Thymus (tissue), 11 donors: ENCODE measurements at regions not wholly inside any gene's neighbourhood (a gene's known extent, or its start where the extent isn't known, plus 50 kb on each side); places are given as distances from the start of the nearest gene placed in this dataset.
"Not testable (repeated sequence)": the region's sequence is repeated elsewhere in the genome, so short reads cannot be mapped to it uniquely, and the experiment has no call there.

Source experiments
- DNase-seq, 9 donors: peaks; one replicate each; pipeline ENCODE4 v3.0.0-alpha.2; 2013; ENCODE audit warnings: low spot score in 9 of 9, low read depth in 6 of 9, missing footprints in 1 of 9
- H3K27ac ChIP-seq, 2 donors: one replicate each; pipeline ENCODE4 v1.5.1; 2013; ENCODE audit warnings: control low read depth in 1 of 2, low read depth in 1 of 2, low read length in 1 of 2, mild to moderate bottlenecking in 1 of 2, moderate library complexity in 1 of 2
- H3K27me3 ChIP-seq, 2 donors: one replicate each; pipeline ENCODE4 v1.5.1; 2013; ENCODE audit warnings: low read length in 1 of 2; ENCODE audit not compliant: control insufficient read depth in 2 of 2, insufficient read depth in 1 of 2
- H3K36me3 ChIP-seq, 2 donors: one replicate each; pipeline ENCODE4 v1.5.1; 2013; ENCODE audit warnings: low read length in 1 of 2, mild to moderate bottlenecking in 1 of 2, moderate library complexity in 1 of 2; ENCODE audit not compliant: control insufficient read depth in 2 of 2, insufficient read depth in 2 of 2
- H3K4me1 ChIP-seq, 2 donors: one replicate each; pipeline ENCODE4 v1.5.1; 2013; ENCODE audit warnings: low read length in 2 of 2; ENCODE audit not compliant: control insufficient read depth in 2 of 2, insufficient read depth in 2 of 2
- H3K4me3 ChIP-seq, 2 donors: one replicate each; pipeline ENCODE4 v1.5.1; 2013; ENCODE audit warnings: low read length in 2 of 2, control low read depth in 1 of 2, mild to moderate bottlenecking in 1 of 2
- H3K9me3 ChIP-seq, 2 donors: one replicate each; pipeline ENCODE4 v1.5.1; 2013; ENCODE audit warnings: low read length in 1 of 2, mild to moderate bottlenecking in 1 of 2; ENCODE audit not compliant: control insufficient read depth in 2 of 2, insufficient read depth in 1 of 2
- WGBS: extraction: QIAGEN DNeasy Blood & Tissue Kit; methylation state at CpG from one replicate; pipeline ENCODE4 v1.1.7; 2013; 5-methylcytosine and 5-hydroxymethylcytosine counted together
- donor health status: healthy.

DNA sequence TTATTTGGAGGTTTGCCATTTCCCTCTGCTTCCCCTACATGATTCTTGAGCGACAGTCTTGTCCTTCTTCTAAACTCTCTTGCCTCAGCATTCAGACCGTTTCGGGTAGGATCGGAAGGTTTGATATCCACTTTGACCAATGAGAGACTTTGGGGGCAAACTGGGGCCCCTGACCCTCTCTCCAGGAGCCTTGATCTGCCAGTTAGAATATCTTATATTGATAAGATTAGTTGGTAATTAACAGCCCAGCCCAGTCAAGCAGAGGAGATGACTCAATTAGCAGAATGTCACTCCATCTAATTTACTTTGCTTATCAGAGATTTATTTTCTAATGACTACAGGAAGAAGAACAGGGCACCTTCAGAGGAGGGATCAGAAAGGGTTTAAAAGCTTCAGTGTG lies 532.8 kb downstream of the XYLT1 start:
- Histone ChIP-seq H3K4me1 (no peaks in the 10 kb centered on the region), H3K27me3 (no peaks in the 10 kb centered on the region), H3K36me3 (no peaks in the 10 kb centered on the region), H3K4me3 (no peak overlapping the region), H3K27ac (no peak overlapping the region), H3K9me3 (no peaks in the 10 kb centered on the region)
- WGBS, result 89% methylated on average over 4 of the region's 4 CpGs
- DNase-seq, result no peak

GRCh38 chr16:16938980-16939379 lies 531.8 kb downstream of the XYLT1 start:
- Histone ChIP-seq H3K27ac (no peak overlapping the region), H3K36me3 (no peaks in the 10 kb centered on the region), H3K27me3 (no peaks in the 10 kb centered on the region), H3K4me1 (no peaks in the 10 kb centered on the region), H3K4me3 (no peak overlapping the region), H3K9me3 (no peaks in the 10 kb centered on the region)
- no peak for DNase-seq
- 96% methylated on average over 3 of the region's 3 CpGs for WGBS

DNA sequence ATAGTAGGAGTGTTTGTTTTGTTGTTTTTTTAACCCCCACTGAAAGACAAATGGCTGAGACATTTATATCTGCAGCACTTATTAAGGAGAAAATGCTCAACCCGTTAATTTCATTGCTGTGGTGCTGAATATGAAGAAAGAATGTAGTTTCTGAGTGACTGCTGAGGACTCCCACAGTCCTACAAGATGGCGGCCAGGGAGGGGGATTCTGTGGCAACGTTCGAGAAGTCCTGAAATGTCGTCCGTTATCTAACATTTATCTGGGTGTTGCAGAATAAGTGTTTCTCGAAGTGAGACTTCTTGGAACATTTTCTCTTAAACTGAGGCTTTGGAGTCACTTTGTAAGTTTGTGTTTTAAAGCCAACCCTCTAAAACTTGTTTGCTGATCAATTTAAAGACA lies 530.4 kb downstream of the XYLT1 start:
- H3K27me3 ChIP-seq, result no peaks in the 10 kb centered on the region
- no peaks in the 10 kb centered on the region for H3K4me1 ChIP-seq
- no peak overlapping the region for H3K27ac ChIP-seq
- H3K36me3 ChIP-seq, result no peaks in the 10 kb centered on the region
- no peak for DNase-seq
- H3K4me3 ChIP-seq, result no peak overlapping the region
- no peaks in the 10 kb centered on the region for H3K9me3 ChIP-seq
- 88% methylated on average over 7 of the region's 7 CpGs for WGBS

DNA sequence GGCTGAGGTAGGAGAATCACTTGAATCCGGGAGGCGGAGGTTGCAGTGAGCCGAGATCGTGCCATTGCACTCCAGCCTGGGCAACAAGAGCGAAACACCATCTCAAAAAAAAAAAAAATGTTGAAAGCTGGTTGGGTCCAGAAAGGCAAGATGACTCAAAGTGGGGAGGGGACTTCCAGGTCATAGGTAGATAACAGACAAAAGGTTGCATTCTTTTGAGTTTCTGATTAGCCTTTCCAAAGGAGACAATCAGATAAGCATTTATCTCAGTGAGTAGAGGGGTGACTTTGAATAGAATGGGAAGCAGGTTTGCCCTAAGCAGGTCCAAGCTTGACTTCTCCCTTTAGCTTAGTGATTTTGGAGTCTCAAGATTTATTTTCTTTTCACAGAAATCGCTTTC lies 527.9 kb downstream of the XYLT1 start:
- not testable (repeated sequence) for H3K27me3 ChIP-seq, H3K4me1 ChIP-seq
- 97% methylated on average over 6 of the region's 6 CpGs for WGBS

GRCh38 chr16:16945207-16945606 lies 525.6 kb downstream of the XYLT1 start:
- 100% methylated on average over 1 of the region's 1 CpG for WGBS
- H3K4me1 ChIP-seq, result no peaks in the 10 kb centered on the region
- no peak overlapping the region for H3K4me3 ChIP-seq
- no peaks in the 10 kb centered on the region for H3K27me3 ChIP-seq
- H3K9me3 ChIP-seq, result no peaks in the 10 kb centered on the region
- no peak overlapping the region for H3K27ac ChIP-seq
- DNase-seq, result no peak
- H3K36me3 ChIP-seq, result no peaks in the 10 kb centered on the region

More for the DNA sequence above, 527.9 kb downstream of the XYLT1 start:
- H3K4me3 ChIP-seq, H3K27ac ChIP-seq, H3K9me3 ChIP-seq, H3K36me3 ChIP-seq, DNase-seq: not testable (repeated sequence)

- H3K4me3 ChIP-seq, result no peak overlapping the region
- H3K4me1 ChIP-seq, result no peaks in the 10 kb centered on the region
- 88% methylated on average over 2 of the region's 2 CpGs for WGBS
- H3K27me3 ChIP-seq, result no peaks in the 10 kb centered on the region
- H3K27ac ChIP-seq, result no peak overlapping the region
- H3K9me3 ChIP-seq, result no peaks in the 10 kb centered on the region
- DNase-seq, result no peak
- no peaks in the 10 kb centered on the region for H3K36me3 ChIP-seq
These were observed 514.4 kb downstream of the XYLT1 start for GRCh38 chr16:16956376-16956775.

- no peak overlapping the region for H3K4me3 ChIP-seq
- no peak overlapping the region for H3K27ac ChIP-seq
- H3K4me1 ChIP-seq, result no peaks in the 10 kb centered on the region
- no peaks in the 10 kb centered on the region for H3K9me3 ChIP-seq
- no peaks in the 10 kb centered on the region for H3K27me3 ChIP-seq
- no peaks in the 10 kb centered on the region for H3K36me3 ChIP-seq
- 98% methylated on average over 2 of the region's 2 CpGs for WGBS
- DNase-seq, result no peak
These were observed 510.0 kb downstream of the XYLT1 start for GRCh38 chr16:16960785-16961184.

GRCh38 chr16:16966439-16966838 lies 504.3 kb downstream of the XYLT1 start:
- no peak overlapping the region for H3K4me3 ChIP-seq
- 85% methylated on average over 2 of the region's 2 CpGs for WGBS

GRCh38 chr16:16971042-16971441 lies 499.7 kb downstream of the XYLT1 start:
- Histone ChIP-seq H3K27me3 (no peaks in the 10 kb centered on the region), H3K27ac (no peak overlapping the region), H3K9me3 (no peaks in the 10 kb centered on the region), H3K4me3 (no peak overlapping the region), H3K36me3 (no peaks in the 10 kb centered on the region), H3K4me1 (no peaks in the 10 kb centered on the region)
- 100% methylated on average over 1 of the region's 1 CpG for WGBS
- DNase-seq, result no peak

More at GRCh38 chr16:16966439-16966838, 504.3 kb downstream of the XYLT1 start:
- Histone ChIP-seq H3K27me3 (no peaks in the 10 kb centered on the region), H3K27ac (no peak overlapping the region), H3K36me3 (no peaks in the 10 kb centered on the region), H3K4me1 (no peaks in the 10 kb centered on the region), H3K9me3 (no peaks in the 10 kb centered on the region)
- no peak for DNase-seq

DNA sequence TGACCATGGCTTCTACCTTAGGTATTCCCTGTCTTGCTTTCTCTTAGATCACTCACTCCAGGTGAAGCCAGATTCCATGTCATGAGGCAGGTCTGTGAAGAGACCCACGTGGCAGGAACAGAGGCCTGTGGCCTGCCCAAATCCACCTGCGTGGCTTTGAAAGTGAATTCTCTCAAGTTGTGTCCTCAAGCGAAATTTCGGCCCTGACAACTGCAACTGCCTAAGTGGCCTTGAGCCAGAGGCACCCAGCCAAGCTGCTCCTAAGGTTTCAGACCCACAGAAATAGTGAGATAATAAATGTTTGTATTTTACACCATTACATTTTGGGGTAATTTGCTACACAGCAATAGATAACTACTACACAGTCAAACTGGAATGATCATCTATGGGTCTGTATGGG lies 497.9 kb downstream of the XYLT1 start:
- H3K4me3 ChIP-seq, result no peak overlapping the region
- H3K27ac ChIP-seq, result no peak overlapping the region
- H3K4me1 ChIP-seq, result no peaks in the 10 kb centered on the region
- DNase-seq, result no peak
- no peaks in the 10 kb centered on the region for H3K27me3 ChIP-seq
- H3K36me3 ChIP-seq, result no peaks in the 10 kb centered on the region
- H3K9me3 ChIP-seq, result no peaks in the 10 kb centered on the region
- 93% methylated on average over 4 of the region's 4 CpGs for WGBS
